GM23338 (cell line): ENCODE measurements at regions not wholly inside any gene's neighbourhood (a gene's known extent, or its start where the extent isn't known, plus 50 kb on each side); places are given as distances from the start of the nearest gene placed in this dataset.
"Not testable (repeated sequence)": the region's sequence is repeated elsewhere in the genome, so short reads cannot be mapped to it uniquely, and the experiment has no call there.

Experiments used
- CREB1 ChIP-seq: fragments of 250-450 bp; sonication (Bioruptor Pico); IDR thresholded peaks from 2 replicates; pipeline ENCODE4 v1.5.0; 2020; ENCODE audit warnings: low read depth, mild to moderate bottlenecking, moderate library complexity
- EZH2 ChIP-seq: fragments of 200-600 bp; sonication (generic); IDR thresholded peaks from one replicate; pipeline ENCODE4 v1.8.0; 2017; ENCODE audit warnings: antibody characterized with exemption, mild to moderate bottlenecking, low read depth; ENCODE audit not compliant: unreplicated experiment
- EZH2phosphoT487 ChIP-seq: fragments of 200-600 bp; sonication (generic); IDR thresholded peaks from one replicate; pipeline ENCODE4 v1.8.1; 2018; ENCODE audit warnings: antibody characterized with exemption; ENCODE audit not compliant: unreplicated experiment
- JUNB ChIP-seq: IDR thresholded peaks from one replicate; pipeline ENCODE4 v1.6.1; 2016; ENCODE audit warnings: antibody characterized with exemption; ENCODE audit not compliant: unreplicated experiment
- POLR2AphosphoS5 ChIP-seq: IDR thresholded peaks from 2 replicates; pipeline ENCODE4 v1.6.1; 2016; ENCODE audit warnings: antibody characterized with exemption, low read depth
- ZNF114 ChIP-seq: fragments of 250-450 bp; sonication (Bioruptor Pico); IDR thresholded peaks from 2 replicates; pipeline ENCODE4 v1.5.0; 2020; ENCODE audit warnings: mild to moderate bottlenecking, moderate library complexity
- TF ChIP-seq, protein P1 (sequence below), 2 experiments: fragments of 200-600 bp in 1 of 2; sonication (generic) in 1 of 2; conservative IDR thresholded peaks; 2 replicates each; pipeline versions ENCODE4 v1.5.1 to v1.6.1; 2016 to 2017; ENCODE audit warnings: antibody characterized with exemption in 2 of 2, low read depth in 2 of 2, mild to moderate bottlenecking in 2 of 2, moderate library complexity in 1 of 2

DNA sequence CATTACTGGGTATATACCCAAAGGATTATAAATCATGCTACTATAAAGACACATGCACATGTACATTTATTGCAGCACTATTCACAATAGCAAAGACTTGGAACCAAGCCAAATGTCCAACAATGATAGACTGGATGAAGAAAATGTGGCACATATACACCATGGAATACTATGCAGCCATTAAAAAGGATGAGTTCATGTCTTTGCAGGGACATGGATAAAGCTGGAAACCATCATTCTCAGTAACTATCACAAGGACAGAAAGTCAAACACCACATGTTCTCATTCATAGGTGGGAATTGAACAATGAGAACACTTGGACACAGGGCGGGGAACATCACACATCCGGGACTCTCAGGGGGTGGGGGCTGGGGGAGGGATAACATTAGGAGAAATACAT is 959.4 kb downstream of the KCNT2 start:
- TF ChIP-seq JUNB; POLR2AphosphoS5; EZH2phosphoT487; EZH2; ZNF114 (CRISPR knock-in tag); CREB1: not testable (repeated sequence)
- TF ChIP-seq, protein P1, sequence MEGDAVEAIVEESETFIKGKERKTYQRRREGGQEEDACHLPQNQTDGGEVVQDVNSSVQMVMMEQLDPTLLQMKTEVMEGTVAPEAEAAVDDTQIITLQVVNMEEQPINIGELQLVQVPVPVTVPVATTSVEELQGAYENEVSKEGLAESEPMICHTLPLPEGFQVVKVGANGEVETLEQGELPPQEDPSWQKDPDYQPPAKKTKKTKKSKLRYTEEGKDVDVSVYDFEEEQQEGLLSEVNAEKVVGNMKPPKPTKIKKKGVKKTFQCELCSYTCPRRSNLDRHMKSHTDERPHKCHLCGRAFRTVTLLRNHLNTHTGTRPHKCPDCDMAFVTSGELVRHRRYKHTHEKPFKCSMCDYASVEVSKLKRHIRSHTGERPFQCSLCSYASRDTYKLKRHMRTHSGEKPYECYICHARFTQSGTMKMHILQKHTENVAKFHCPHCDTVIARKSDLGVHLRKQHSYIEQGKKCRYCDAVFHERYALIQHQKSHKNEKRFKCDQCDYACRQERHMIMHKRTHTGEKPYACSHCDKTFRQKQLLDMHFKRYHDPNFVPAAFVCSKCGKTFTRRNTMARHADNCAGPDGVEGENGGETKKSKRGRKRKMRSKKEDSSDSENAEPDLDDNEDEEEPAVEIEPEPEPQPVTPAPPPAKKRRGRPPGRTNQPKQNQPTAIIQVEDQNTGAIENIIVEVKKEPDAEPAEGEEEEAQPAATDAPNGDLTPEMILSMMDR (conservative IDR thresholded peaks at IDR 0.05; ENCODE audit: low read depth in 2 of 2) = not testable (repeated sequence)
